Psoas muscle (tissue), 7 donors: ENCODE measurements at regions not wholly inside any gene's neighbourhood (a gene's known extent, or its start where the extent isn't known, plus 50 kb on each side); places are given as distances from the start of the nearest gene placed in this dataset.
"Not testable (repeated sequence)": the region's sequence is repeated elsewhere in the genome, so short reads cannot be mapped to it uniquely, and the experiment has no call there.

ENCODE experiments used
- ATAC-seq, 4 donors: fragments of 200-7000 bp; cut with Tn5 transposase; one replicate each; pipeline ENCODE4 v1.9.1; 2020; ENCODE audit warnings: moderate library complexity in 3 of 4, mild to moderate bottlenecking in 2 of 4
- DNase-seq, 2 donors: peaks; one replicate each; pipeline ENCODE4 v3.0.0-alpha.2; 2020
- H3K27ac ChIP-seq: fragments of 200-600 bp; one replicate; pipeline ENCODE4 v1.8.0; 2022
- H3K27me3 ChIP-seq, 3 donors: fragments of 200-600 bp in 1 of 3; one replicate each; pipeline versions ENCODE4 v1.6.1 to v1.8.0; 2013 to 2022; ENCODE audit warnings: low read length in 2 of 3, mild to moderate bottlenecking in 2 of 3, moderate library complexity in 1 of 3; ENCODE audit not compliant: insufficient read depth in 3 of 3
- H3K36me3 ChIP-seq, 2 donors: fragments of 200-600 bp in 1 of 2; one replicate each; pipeline versions ENCODE4 v1.6.1 to v1.8.0; 2013 to 2022; ENCODE audit warnings: low read depth in 1 of 2, mild to moderate bottlenecking in 1 of 2, moderate library complexity in 1 of 2; ENCODE audit not compliant: insufficient read depth in 1 of 2
- H3K4me1 ChIP-seq: fragments of 200-600 bp; one replicate; pipeline ENCODE4 v1.8.0; 2022
- H3K4me3 ChIP-seq: fragments of 200-600 bp; one replicate; pipeline ENCODE4 v1.8.0; 2022; ENCODE audit warnings: mild to moderate bottlenecking
- H3K9me3 ChIP-seq: fragments of 200-600 bp; one replicate; pipeline ENCODE4 v1.8.0; 2022
- CTCF ChIP-seq: fragments of 200-600 bp; IDR thresholded peaks from one replicate; pipeline ENCODE4 v1.8.0; 2022; ENCODE audit warnings: antibody characterized with exemption
- WGBS, 3 donors: extraction: QIAGEN DNeasy Blood & Tissue Kit; methylation state at CpG; one replicate each; pipeline versions ENCODE4 v1.1.6 to v1.1.7; 2013; 5-methylcytosine and 5-hydroxymethylcytosine counted together
- intact Hi-C, 2 donors: fragments of 100-400 bp; cut with DNase I; formaldehyde crosslinking; loops; one replicate each; pipeline versions ENCODE4 v1.11.0 to v1.14.2; 2022
- donor health status: healthy with polysubstance abuse.
- donor health status: DM: no; HTN: no; CAD: no; lungs with moderate emphysema.
- donor health status: Bipolar disorder and iron deficiency.
- donor health status: healthy.
- donor health status: DM: yes; HTN: yes; CAD: no.
- donor health status: DM: no; HTN: no; CAD: no.
- donor health status: DM: yes; HTN: yes; CAD: no.

GRCh38 chr15:22684786-22685185 lies 101.7 kb upstream of the NIPA1 start:
- 49 to 67% (median 60%) methylated on average over 2 of the region's 2 CpGs for WGBS, 3 donors
- H3K4me3 ChIP-seq, H3K27ac ChIP-seq, H3K27me3 ChIP-seq, intact Hi-C loops, ATAC-seq, DNase-seq, H3K4me1 ChIP-seq, H3K9me3 ChIP-seq: not testable (repeated sequence)
- peaks cover 0 to 23% of the 10 kb centered on the region in 2 donors for H3K36me3 ChIP-seq

GRCh38 chr15:22699881-22700280 lies 86.6 kb upstream of the NIPA1 start:
- H3K4me1 ChIP-seq, H3K27ac ChIP-seq, H3K27me3 ChIP-seq, H3K36me3 ChIP-seq, ATAC-seq, H3K4me3 ChIP-seq, DNase-seq, H3K9me3 ChIP-seq, intact Hi-C loops: not testable (repeated sequence)
- WGBS, 3 donors = 49 to 70% (median 59%) methylated on average over 3 of the region's 3 CpGs

DNA sequence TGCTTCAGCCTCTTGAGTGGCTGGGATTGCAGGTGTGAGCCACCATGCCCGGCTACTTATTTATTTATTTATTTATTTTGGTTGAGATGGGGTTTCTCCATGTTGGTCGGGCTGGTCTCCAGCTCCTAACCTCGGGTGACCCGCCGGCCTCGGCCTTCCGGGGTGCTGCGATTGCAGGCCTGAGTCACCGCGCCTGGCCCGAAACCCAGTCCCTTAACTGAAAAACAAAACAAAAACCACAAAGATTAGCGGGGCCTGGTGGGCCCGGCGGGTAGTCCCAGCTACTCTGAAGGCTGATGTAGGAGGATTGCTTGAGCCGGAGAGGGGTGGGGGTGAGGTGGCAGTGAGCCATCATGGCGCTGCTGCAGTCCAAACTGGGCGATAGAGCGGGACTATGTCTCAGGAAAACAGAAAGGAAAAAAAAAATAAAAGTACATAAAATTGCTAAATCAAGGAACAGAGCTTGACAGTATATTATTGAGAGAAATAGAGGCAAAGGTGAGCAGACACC lies 75.6 kb upstream of the NIPA1 start:
- H3K36me3 ChIP-seq, H3K9me3 ChIP-seq, H3K4me3 ChIP-seq, DNase-seq, H3K4me1 ChIP-seq, ATAC-seq, H3K27ac ChIP-seq, intact Hi-C loops: not testable (repeated sequence)
- WGBS, 3 donors = 91 to 93% (median 93%) methylated on average over 15 to 18 of the region's 18 CpGs
- H3K27me3 ChIP-seq = peaks cover 0 to 15% (median 0%) of the 10 kb centered on the region in 3 donors

GRCh38 chr15:22713933-22714332 lies 72.5 kb upstream of the NIPA1 start:
- ATAC-seq, intact Hi-C loops, H3K9me3 ChIP-seq, H3K27ac ChIP-seq, DNase-seq, H3K4me1 ChIP-seq, H3K36me3 ChIP-seq: not testable (repeated sequence)
- Histone ChIP-seq H3K4me3 (peak overlapping the region; percentile 58), H3K27me3 (peaks cover 0 to 36% (median 0%) of the 10 kb centered on the region in 3 donors)
- 0% methylated on average over 1 of the region's 1 CpG for WGBS, 3 donors

GRCh38 chr15:22714358-22715132 lies 71.9 kb upstream of the NIPA1 start:
- H3K9me3 ChIP-seq, H3K36me3 ChIP-seq, DNase-seq, H3K27ac ChIP-seq, intact Hi-C loops, H3K4me1 ChIP-seq: not testable (repeated sequence)
- Histone ChIP-seq H3K27me3 (peaks cover 0 to 36% (median 0%) of the 10 kb centered on the region in 3 donors), H3K4me3 (peak overlapping the region; percentile 58)
- ATAC-seq = peak; percentile 17 to 61 (median 39)
- 2% methylated on average over 39 to 63 of the region's 77 CpGs for WGBS, 3 donors

DNA sequence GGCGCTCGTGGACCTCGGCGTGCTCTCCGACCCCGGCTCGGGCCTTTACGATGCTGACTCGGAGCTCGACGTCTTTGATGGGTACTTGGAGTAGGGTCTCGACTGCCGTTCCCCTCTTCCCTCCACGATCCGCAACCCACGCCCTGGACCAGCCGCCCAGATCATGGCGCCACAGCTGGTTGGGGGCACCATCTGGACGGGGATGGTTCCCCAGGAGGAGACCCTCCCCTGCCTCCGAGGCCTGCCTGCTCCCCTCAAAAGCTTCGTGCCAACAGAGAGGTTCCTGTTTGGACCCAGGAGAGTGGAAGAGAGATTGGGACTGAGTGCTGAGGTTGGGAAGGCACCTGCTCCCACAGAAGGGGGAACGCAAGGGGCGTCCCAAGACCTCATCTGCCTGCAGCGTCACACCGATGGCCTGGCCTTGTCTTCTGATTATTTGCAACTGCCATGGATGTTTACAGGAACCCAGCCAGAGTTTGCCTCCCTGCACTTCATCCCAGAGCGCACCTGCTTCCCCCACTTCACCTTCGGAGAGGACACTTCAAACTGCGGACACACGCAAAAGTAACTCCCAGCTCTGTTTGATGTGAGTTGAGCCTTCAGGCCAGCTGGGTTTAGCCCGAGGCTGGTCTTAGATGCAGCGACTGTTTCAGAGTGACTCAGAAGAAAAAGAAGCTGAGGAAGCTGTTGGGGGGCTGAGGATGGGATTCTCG lies 71.2 kb upstream of the NIPA1 start:
- H3K4me3 ChIP-seq = peak overlapping the region; percentile 11
- DNase-seq, H3K36me3 ChIP-seq, H3K9me3 ChIP-seq, H3K27ac ChIP-seq, ATAC-seq, intact Hi-C loops, H3K4me1 ChIP-seq: not testable (repeated sequence)
- peaks cover 0 to 36% (median 0%) of the 10 kb centered on the region in 3 donors for H3K27me3 ChIP-seq
- 21 to 33% (median 28%) methylated on average over 17 to 20 of the region's 32 CpGs for WGBS, 3 donors

DNA sequence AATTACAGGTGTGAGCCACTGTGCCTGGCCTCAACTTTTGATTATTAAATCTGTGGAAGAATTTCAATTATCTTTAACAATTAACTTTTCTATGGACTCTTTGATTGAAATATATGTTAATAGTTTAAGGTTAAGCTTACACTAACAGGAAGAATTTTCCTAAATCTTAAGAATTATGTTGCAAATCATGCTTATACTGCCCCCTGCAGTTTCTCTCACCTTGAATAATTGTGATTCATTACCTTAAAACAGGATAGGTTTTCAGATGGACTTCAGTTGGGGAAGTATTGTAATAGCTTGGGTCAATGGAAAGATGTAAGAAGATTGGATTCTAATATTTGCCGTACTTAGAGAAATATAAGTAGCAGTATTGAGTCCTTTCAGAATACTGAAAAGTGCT lies 66.5 kb upstream of the NIPA1 start:
- H3K27ac ChIP-seq, intact Hi-C loops, H3K9me3 ChIP-seq, H3K4me1 ChIP-seq, DNase-seq, H3K4me3 ChIP-seq, H3K36me3 ChIP-seq, ATAC-seq: not testable (repeated sequence)
- WGBS, 3 donors = 88 to 96% (median 89%) methylated on average over 1 of the region's 1 CpG
- peak; percentile 20 for TF ChIP-seq CTCF
- peaks cover 0 to 29% (median 3%) of the 10 kb centered on the region in 3 donors for H3K27me3 ChIP-seq

GRCh38 chr15:22726104-22726503 lies 60.3 kb upstream of the NIPA1 start:
- DNase-seq, H3K9me3 ChIP-seq, H3K27me3 ChIP-seq, intact Hi-C loops, H3K4me1 ChIP-seq, H3K4me3 ChIP-seq, H3K27ac ChIP-seq, ATAC-seq, H3K36me3 ChIP-seq: not testable (repeated sequence)
- WGBS, 3 donors = 100% methylated on average over 1 of the region's 2 CpGs; no CpG with 5 or more reads in 2 of the 3 donors

- H3K9me3 ChIP-seq, H3K4me3 ChIP-seq, ATAC-seq, H3K27ac ChIP-seq, H3K4me1 ChIP-seq, H3K27me3 ChIP-seq, intact Hi-C loops, H3K36me3 ChIP-seq, DNase-seq: not testable (repeated sequence)
- WGBS, 3 donors = 51 to 70% (median 65%) methylated on average over 4 of the region's 4 CpGs
These were observed 51.4 kb upstream of the NIPA1 start for GRCh38 chr15:22735067-22735466.
